Mesothelial cell of epicardium (in vitro differentiated cells): ENCODE measurements at regions not wholly inside any gene's neighbourhood (a gene's known extent, or its start where the extent isn't known, plus 50 kb on each side); places are given as distances from the start of the nearest gene placed in this dataset.
"Not testable (repeated sequence)": the region's sequence is repeated elsewhere in the genome, so short reads cannot be mapped to it uniquely, and the experiment has no call there.

ENCODE experiments used
- DNase-seq, 2 experiments: peaks; one replicate each; pipeline ENCODE4 v3.0.0; 2021; ENCODE audit warnings: low spot score in 2 of 2; ENCODE audit not compliant: unreplicated experiment in 2 of 2
- H3K27ac Mint-ChIP-seq: 2 replicates; pipeline ENCODE4 v1.8.0; 2021; ENCODE audit warnings: mixed read lengths
- H3K27me3 Mint-ChIP-seq: 2 replicates; pipeline ENCODE4 v1.8.0; 2021; ENCODE audit warnings: low read depth, mixed read lengths
- H3K36me3 Mint-ChIP-seq: 2 replicates; pipeline ENCODE4 v1.8.0; 2021; ENCODE audit warnings: mixed read lengths
- H3K4me1 Mint-ChIP-seq: 2 replicates; pipeline ENCODE4 v1.8.0; 2021; ENCODE audit warnings: mixed read lengths
- H3K4me3 Mint-ChIP-seq: 2 replicates; pipeline ENCODE4 v1.8.0; 2021; ENCODE audit warnings: mild to moderate bottlenecking, moderate library complexity, mixed read lengths
- H3K9me3 Mint-ChIP-seq: 2 replicates; pipeline ENCODE4 v1.8.0; 2021; ENCODE audit warnings: mixed read lengths
- TF ChIP-seq, protein P1 (sequence below): fragments of 200-600 bp; sonication (generic); IDR thresholded peaks from one replicate; pipeline ENCODE4 v1.5.0; 2021; ENCODE audit warnings: antibody characterized with exemption; ENCODE audit not compliant: unreplicated experiment

DNA sequence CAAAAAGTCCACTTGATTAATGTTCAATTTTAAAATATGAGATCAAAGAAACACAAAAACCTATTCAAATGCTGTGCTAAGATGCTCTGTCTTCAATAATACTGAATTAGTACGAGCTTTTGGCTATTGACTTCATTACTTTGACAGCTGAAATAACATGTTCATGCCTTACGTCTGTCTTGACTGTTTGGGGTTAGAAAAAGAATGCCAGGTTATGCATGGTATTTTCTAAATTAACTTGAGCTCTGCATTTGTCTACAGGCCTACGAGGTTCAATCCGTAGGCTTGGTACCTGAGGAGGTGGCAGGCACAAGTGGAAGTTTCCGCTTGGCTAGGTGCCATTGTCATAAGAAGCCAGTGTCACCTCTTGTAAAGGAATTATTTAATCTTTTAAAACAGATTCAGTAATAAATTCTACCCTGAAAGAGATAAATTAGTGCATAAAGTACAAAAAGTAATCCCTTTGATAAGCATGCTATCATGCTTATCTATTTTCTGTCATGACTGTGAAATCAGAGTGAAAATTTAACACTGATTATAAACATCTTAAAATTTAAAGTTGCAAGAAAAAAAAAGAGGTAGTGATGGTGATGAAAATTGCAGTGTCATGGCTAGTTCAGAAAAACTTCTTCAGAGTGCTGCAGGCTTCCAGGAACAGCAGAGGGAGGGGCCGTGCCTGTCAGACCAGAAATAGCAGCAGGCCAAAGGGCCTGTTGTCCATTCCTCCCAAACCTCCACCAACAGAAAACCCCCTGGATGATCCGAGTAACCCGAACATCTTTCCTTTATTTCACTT is 115.7 kb downstream of the ARRDC4 start:
- H3K9me3 Mint-ChIP-seq, result peaks cover 11% of the 10 kb centered on the region
- DNase-seq, result no peak
- peak overlapping the region; percentile 19 for H3K27ac Mint-ChIP-seq
- H3K4me1 Mint-ChIP-seq, result peaks cover 26% of the 10 kb centered on the region
- H3K4me3 Mint-ChIP-seq, result no peak overlapping the region
- no peaks in the 10 kb centered on the region for H3K36me3 Mint-ChIP-seq
- TF ChIP-seq, protein P1, sequence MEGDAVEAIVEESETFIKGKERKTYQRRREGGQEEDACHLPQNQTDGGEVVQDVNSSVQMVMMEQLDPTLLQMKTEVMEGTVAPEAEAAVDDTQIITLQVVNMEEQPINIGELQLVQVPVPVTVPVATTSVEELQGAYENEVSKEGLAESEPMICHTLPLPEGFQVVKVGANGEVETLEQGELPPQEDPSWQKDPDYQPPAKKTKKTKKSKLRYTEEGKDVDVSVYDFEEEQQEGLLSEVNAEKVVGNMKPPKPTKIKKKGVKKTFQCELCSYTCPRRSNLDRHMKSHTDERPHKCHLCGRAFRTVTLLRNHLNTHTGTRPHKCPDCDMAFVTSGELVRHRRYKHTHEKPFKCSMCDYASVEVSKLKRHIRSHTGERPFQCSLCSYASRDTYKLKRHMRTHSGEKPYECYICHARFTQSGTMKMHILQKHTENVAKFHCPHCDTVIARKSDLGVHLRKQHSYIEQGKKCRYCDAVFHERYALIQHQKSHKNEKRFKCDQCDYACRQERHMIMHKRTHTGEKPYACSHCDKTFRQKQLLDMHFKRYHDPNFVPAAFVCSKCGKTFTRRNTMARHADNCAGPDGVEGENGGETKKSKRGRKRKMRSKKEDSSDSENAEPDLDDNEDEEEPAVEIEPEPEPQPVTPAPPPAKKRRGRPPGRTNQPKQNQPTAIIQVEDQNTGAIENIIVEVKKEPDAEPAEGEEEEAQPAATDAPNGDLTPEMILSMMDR, result no peak
- H3K27me3 Mint-ChIP-seq, result peaks cover 4% of the 10 kb centered on the region

DNA sequence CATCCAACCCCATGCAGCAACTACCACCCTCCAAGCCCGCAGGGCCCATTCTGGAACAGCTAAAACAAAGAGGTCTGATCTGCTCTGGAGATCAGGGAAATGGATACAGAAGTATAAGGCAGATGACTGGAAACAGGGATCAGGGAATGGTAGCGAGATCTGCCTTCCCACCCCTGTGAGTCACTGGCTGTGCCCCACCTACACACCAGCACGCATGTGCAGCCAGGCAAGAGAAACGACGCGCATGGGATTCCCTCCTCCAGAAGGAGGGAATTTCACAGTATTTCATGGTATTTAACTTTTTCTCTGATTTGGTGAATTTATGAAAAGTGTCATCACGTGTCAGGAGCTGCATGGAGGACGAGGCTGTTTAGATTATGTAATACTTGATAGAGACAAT is 116.7 kb downstream of the ARRDC4 start:
- no peak overlapping the region for H3K27ac Mint-ChIP-seq
- peaks cover 4% of the 10 kb centered on the region for H3K27me3 Mint-ChIP-seq
- TF ChIP-seq, protein P1, result no peak
- H3K9me3 Mint-ChIP-seq, result peaks cover 9% of the 10 kb centered on the region
- H3K4me3 Mint-ChIP-seq, result no peak overlapping the region
- peaks cover 26% of the 10 kb centered on the region for H3K4me1 Mint-ChIP-seq
- H3K36me3 Mint-ChIP-seq, result no peaks in the 10 kb centered on the region
- DNase-seq, result no peak

DNA sequence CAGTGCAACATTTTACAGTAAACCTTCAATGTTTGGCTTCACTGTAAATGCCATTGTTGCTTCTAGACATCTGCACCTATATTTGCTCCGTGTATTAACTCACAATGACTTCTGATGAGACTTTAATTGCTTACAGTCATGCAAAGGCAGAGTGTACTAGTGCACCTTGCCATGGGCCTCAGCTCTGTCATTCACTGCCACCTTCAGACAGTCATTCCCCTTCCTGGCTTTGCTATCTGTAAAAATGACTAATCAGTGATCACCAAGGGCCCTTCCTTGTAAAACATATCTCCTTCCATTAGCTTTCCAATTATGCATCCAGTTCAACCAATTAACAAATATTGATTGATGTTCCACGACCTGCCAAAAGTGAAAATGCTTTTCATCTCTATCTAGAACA is 120.3 kb downstream of the ARRDC4 start:
- Mint-ChIP-seq H3K9me3 (no peaks in the 10 kb centered on the region), H3K27ac (no peak overlapping the region), H3K4me3 (no peak overlapping the region), H3K4me1 (peaks cover 27% of the 10 kb centered on the region), H3K36me3 (no peaks in the 10 kb centered on the region), H3K27me3 (no peaks in the 10 kb centered on the region)
- no peak for DNase-seq
- TF ChIP-seq, protein P1, result no peak

- peaks cover 11% of the 10 kb centered on the region for H3K4me1 Mint-ChIP-seq
- H3K27ac Mint-ChIP-seq, result no peak overlapping the region
- H3K36me3 Mint-ChIP-seq, result no peaks in the 10 kb centered on the region
- no peak for DNase-seq
- TF ChIP-seq, protein P1, result no peak
- H3K9me3 Mint-ChIP-seq, result peaks cover 10% of the 10 kb centered on the region
- H3K4me3 Mint-ChIP-seq, result no peak overlapping the region
- no peaks in the 10 kb centered on the region for H3K27me3 Mint-ChIP-seq
These were observed 122.9 kb downstream of the ARRDC4 start for GRCh38 chr15:98083203-98083910.

DNA sequence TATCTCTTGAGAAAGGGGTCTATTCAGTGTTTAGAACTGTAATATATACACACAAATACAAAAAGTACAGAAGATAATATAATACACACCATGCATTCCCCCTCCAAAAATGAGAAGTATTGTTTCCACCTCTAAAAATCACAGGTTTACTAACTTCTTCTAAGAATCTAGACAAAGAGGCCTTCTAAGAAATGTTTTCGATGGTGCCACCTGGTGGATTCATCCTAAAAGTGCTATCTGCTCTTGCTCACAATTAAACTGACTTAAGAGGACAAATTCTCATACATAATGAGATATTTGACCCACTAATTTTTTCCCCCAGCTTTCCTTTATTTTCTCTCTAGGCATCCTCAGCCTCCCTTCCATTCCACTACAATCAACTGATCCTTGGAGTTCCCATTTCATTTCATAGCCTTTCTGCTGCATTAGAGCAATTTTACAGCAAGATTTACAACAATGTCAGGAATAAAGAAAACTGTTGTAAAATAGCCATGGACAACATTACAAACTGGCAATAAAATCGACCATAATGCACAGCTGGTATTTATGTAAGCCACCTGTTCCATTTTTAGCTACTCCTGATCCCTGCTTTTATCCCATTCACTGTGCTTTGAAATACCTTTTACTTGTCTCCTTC is 124.6 kb downstream of the ARRDC4 start:
- TF ChIP-seq, protein P1, result peak; percentile 62
- Mint-ChIP-seq H3K4me3 (no peak overlapping the region), H3K27me3 (no peaks in the 10 kb centered on the region), H3K9me3 (peaks cover 10% of the 10 kb centered on the region), H3K27ac (no peak overlapping the region), H3K36me3 (no peaks in the 10 kb centered on the region), H3K4me1 (peaks cover 11% of the 10 kb centered on the region)
- no peak for DNase-seq

- not testable (repeated sequence) for H3K4me3 Mint-ChIP-seq, H3K27ac Mint-ChIP-seq, H3K36me3 Mint-ChIP-seq, H3K4me1 Mint-ChIP-seq, H3K27me3 Mint-ChIP-seq, DNase-seq
- peaks cover 15% of the 10 kb centered on the region for H3K9me3 Mint-ChIP-seq
These were observed 127.9 kb downstream of the ARRDC4 start for GRCh38 chr15:98088307-98088945.

- DNase-seq, H3K27me3 Mint-ChIP-seq, H3K4me1 Mint-ChIP-seq, H3K4me3 Mint-ChIP-seq, H3K27ac Mint-ChIP-seq, H3K36me3 Mint-ChIP-seq: not testable (repeated sequence)
- peaks cover 18% of the 10 kb centered on the region for H3K9me3 Mint-ChIP-seq
These were observed 128.8 kb downstream of the ARRDC4 start for GRCh38 chr15:98089352-98089751.

GRCh38 chr15:98097986-98098385 is 137.5 kb downstream of the ARRDC4 start:
- not testable (repeated sequence) for H3K4me3 Mint-ChIP-seq, H3K9me3 Mint-ChIP-seq, H3K27ac Mint-ChIP-seq, H3K36me3 Mint-ChIP-seq, H3K4me1 Mint-ChIP-seq, DNase-seq
- peaks cover 28% of the 10 kb centered on the region for H3K27me3 Mint-ChIP-seq
